NCI-H2029 (cell line): ENCODE measurements at regions not wholly inside any gene's neighbourhood (a gene's known extent, or its start where the extent isn't known, plus 50 kb on each side); places are given as distances from the start of the nearest gene placed in this dataset.

Experiments used
- DNase-seq: peaks from one replicate; lab custom pipeline; 2025; lab: John Stamatoyannopoulos, UW

DNA sequence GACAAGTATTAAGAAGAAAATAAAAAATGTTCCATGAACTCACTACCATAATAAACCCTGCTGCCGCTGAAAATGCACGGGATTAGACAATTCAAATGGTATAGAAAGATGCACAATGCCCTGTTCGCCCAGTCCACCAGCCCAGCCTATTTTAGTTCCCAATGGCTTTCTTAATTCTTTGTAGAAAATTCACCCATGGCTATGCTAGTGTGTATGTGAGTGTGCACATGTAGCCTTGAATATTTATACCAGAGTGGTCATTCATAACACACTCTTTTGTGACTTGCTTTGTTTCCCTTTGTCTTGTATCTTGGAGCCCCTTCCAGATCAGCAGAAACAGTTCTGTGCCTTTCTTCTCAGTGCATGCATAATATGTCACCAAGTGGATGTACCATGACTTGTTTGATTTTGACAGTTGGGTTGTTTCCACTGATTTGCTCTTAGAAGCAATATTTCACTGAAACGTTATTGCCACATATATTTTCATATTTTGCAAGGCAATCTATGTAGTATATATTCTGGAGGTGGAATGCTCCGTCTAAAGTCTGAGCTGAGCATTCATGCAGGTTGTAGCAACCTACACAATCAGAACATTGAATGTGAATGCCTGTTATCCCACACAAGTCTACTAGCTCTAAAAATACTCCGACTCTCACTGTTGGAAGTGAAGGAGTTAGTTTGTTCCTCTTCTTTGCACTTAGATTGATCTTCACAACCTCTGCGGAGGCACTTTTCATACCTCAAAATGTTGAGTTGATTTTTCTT, 383.0 kb upstream of the EEF2KMT start:
- DNase-seq: no peak

DNA sequence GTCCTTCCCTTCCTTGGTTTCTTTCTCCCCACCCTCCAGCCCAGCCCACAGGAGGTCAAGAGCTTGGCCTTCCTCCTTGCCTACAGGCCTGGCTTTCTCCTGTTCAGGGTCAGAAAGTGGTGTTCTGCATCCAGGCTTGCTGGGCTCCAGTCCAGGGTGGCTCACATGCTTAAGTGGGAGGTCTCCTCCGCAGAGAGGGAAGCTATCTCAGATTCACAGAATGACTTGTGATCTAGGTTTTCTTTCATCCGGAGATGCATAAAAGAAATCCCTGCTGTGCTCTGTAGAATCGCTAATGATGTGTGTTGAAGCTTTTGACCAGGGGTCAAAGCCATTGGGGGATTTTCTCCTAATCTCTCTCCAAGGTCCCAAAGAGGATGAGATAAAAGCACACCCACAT, 382.3 kb upstream of the EEF2KMT start:
- no peak for DNase-seq

DNA sequence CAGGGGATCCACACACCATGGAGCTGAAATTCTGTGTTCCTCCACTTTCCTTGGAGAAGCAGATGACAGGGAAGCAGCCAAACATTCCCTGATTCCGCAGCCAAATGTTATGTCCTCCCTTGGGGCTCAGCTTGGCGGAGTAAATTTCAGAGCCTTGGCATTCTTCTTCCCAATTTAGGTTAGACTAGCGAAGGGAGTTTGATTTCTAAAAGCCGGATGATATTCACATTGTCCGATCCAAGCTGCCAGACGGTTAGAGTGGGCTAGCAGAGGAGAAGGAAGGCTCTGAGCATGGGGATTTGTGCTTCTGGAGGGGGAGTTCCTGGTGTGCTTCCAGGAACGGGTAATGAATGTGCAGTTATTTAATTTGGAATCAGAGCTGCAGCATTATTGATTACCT, 380.4 kb upstream of the EEF2KMT start:
- DNase-seq: no peak

DNA sequence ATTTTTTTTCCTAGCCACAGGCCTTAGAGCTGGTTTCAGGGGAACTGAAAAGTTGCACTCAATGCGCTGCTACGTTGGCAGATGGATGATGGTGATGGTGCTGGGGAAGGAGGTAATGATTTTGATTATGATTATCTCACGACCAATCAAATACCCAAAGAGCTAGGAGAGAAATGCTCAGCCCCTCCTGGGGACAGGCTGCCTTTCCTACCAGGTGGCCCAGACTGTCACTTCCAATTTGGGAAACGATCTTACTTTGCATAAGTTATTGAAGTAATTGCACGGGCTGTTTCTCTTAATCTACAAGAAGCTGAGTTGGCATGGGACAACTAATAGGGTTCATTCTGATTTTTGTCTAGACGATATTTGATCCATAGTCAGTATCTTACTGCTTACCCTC, 379.7 kb upstream of the EEF2KMT start:
- no peak for DNase-seq

- DNase-seq: no peak
Observed at GRCh38 chr16:5472552-5472951, 375.0 kb upstream of the EEF2KMT start.

DNA sequence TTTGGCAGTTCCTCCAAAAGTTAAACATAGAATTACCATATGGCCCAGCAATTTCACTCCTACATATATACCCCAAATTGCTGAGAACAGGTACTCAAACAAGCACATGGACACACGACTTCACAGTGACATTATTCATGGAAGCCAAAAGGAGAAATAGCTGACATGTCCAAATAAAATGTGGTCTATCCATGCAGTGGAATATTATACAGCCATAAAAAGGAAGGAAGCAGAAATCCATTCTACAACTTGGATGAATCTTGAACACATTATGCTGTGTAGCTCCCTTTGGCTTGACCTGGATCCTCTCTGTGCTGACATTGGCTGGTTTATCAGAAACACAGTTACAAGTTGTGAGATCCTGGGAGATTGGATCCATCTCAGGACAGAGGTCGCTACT, 370.9 kb upstream of the EEF2KMT start:
- DNase-seq: no peak

DNA sequence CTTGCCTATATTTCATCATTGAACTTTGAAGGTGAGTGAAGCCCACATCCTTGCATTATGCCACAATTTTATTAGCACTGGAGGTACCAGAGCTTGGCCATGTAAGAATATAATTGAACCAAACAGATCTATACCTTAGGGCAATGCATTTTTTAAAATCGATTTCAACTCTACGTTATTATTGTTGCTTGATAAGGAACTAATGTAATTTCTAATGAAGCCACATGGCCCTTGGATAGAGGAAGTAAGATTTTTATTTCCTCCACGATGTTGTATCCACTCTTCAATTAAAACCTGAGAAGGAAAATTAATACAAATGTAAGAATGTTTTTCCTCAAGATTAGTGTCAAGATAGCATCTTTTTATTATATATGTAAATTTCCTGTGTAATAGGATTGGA, 370.0 kb upstream of the EEF2KMT start:
- no peak for DNase-seq

- DNase-seq: no peak
Observed at GRCh38 chr16:5466551-5466950, 369.0 kb upstream of the EEF2KMT start.

DNA sequence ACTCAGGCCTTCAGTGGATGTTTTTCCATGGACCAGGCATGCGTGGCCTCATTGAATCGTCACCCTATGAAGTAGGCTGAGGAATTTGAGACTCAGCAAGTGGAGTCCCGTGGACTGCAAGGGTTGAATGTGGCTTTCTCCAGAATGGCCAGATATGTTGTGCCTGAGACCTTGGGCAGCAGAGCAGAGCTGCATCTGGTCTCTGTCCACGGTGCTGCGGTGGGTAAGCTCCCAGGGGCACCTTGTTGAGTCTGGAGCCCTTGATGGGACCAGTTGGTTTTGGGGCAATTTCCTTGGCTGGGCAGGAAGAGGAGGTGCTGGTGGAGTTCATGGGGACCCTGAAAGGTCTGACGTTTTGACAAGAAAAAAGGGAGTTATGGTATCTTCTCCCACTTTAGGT, 368.1 kb upstream of the EEF2KMT start:
- DNase-seq: no peak

GRCh38 chr16:5463820-5464219, 366.2 kb upstream of the EEF2KMT start:
- no peak for DNase-seq

GRCh38 chr16:5461574-5461973, 364.0 kb upstream of the EEF2KMT start:
- DNase-seq: no peak

DNA sequence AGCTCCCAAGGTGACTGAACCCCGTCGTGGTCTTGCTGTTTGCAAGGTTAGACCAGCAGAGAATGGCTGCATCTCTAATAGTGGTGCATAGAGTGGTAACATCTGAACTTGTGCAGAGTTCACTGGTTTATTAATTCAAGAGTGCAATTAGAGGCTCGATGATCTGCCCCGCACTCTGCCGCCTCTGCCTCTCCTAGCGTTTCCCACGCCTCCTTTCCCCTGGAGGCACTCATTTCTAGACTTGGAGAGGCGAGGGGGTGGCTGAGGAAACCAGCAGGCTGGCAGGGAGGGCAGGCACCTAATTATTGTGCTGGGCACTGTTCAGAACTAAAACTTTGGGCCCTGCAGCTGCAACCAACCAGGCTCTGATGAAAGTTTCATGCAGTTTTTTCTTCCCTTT, 363.5 kb upstream of the EEF2KMT start:
- no peak for DNase-seq

GRCh38 chr16:5460701-5461100, 363.1 kb upstream of the EEF2KMT start:
- DNase-seq: no peak

DNA sequence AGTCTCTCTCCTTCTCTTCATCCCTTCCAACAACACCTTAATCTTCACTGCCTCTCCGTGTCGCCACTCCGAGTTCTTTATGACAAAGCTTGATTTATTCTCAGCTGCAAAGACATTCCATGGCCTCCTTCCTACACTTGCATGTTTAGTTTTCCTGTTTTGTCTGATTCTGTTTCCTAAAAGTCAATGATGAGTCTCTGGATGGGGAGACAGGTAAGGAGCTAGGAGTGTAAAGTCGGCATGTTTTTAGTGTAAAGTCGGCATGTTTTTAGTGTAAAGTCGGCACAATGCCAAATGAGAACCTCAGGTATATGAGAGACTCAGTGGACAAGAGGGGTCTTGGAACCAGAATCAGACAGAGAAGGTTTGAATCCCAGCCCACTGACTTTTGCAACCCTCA, 362.3 kb upstream of the EEF2KMT start:
- DNase-seq: no peak

- DNase-seq: no peak
Observed at GRCh38 chr16:5455110-5455509, 357.5 kb upstream of the EEF2KMT start.

- no peak for DNase-seq
Observed at GRCh38 chr16:5454349-5454748, 356.8 kb upstream of the EEF2KMT start.

- no peak for DNase-seq
Observed at GRCh38 chr16:5451641-5452040, 354.0 kb upstream of the EEF2KMT start.

DNA sequence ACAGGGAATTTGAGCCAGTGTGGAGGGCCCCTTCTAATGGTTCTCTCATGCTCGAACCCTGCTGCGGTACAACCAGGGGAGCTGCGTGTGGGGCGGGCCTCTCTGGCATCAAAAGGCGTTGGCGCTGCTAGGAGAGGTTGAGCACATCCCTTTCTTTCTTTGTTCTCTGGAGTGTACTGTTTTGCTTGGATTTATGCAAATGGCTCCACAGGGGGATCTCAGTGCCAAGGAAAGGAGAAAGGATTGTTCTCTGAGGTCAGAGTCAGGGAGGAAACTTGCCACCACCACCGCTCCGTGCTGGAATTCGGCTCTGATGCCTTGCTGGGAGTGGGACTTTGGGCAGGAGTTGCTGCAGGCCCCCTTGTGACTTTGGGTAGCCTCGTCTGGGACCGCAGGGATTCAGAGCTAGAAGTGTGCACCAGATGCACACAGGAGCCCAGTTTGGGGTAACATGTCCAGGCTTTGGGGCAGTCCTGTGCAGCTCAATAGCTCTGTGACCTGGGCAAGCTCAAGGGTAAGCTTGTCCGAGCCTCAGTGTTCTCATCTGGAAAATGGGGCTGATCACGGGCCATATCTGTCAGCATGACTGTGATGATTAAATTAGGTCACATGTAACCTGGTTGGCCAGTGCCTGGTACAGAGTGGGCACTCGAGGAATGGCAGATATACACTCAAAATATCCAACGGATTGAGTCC, 353.0 kb upstream of the EEF2KMT start:
- no peak for DNase-seq

GRCh38 chr16:5449901-5450300, 352.3 kb upstream of the EEF2KMT start:
- no peak for DNase-seq

- no peak for DNase-seq
Observed at GRCh38 chr16:5448798-5449197, 351.2 kb upstream of the EEF2KMT start.

- DNase-seq: no peak
Observed at GRCh38 chr16:5447734-5448133, 350.1 kb upstream of the EEF2KMT start.

GRCh38 chr16:5446623-5447240, 349.1 kb upstream of the EEF2KMT start:
- DNase-seq: no peak

DNA sequence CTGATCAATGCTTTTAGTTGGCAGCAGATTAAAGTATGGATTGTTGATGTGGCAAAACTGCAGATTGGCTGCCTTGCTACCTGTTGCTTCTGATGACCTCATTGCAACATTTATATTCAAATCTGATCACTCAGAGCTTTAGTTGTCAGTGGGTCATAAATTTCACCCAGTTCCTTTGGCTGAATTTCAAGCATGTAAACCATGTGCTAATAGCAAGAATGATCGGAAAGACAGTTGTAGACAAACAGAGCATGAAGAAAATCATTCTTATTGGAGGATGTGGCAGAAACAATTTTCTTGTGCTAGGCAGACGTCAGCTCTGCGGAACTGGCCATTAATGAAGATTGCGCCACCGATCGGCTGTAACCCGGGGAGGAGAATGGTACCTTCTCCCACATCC, 346.6 kb upstream of the EEF2KMT start:
- no peak for DNase-seq
